SU-DHL-6 (cell line): ENCODE measurements at regions not wholly inside any gene's neighbourhood (a gene's known extent, or its start where the extent isn't known, plus 50 kb on each side); places are given as distances from the start of the nearest gene placed in this dataset.

Source experiments
- H2AFZ ChIP-seq: fragments of 200-600 bp; sonication (generic); 2 replicates; pipeline ENCODE4 v1.6.1; 2014; ENCODE audit warnings: low read depth, mild to moderate bottlenecking, moderate library complexity, mixed read lengths, antibody characterized with exemption, low read length; ENCODE audit not compliant: severe bottlenecking
- H3F3A ChIP-seq: fragments of 200-600 bp; shearing (Covaris generic); 2 replicates; pipeline ENCODE4 v1.6.0; 2016; ENCODE audit warnings: antibody characterized with exemption, mild to moderate bottlenecking; ENCODE audit not compliant: insufficient read depth
- H3K27ac ChIP-seq: fragments of 200-600 bp; sonication (generic); 2 replicates; pipeline ENCODE4 v1.5.1; 2016; ENCODE audit warnings: low read depth, mild to moderate bottlenecking, low read length, moderate library complexity, mixed read lengths
- H3K27me3 ChIP-seq: fragments of 200-600 bp; sonication (generic), shearing (Covaris generic); 2 replicates; pipeline ENCODE4 v1.6.0; 2014; ENCODE audit warnings: mild to moderate bottlenecking, low read length
- H3K36me3 ChIP-seq: fragments of 200-600 bp; sonication (generic); 2 replicates; pipeline ENCODE4 v1.6.1; 2014; ENCODE audit warnings: mild to moderate bottlenecking, low read length, mixed read lengths
- H3K4me2 ChIP-seq: fragments of 300-600, 200-600 bp; shearing (Covaris generic), sonication (generic); 2 replicates; pipeline ENCODE4 v1.6.0; 2014; ENCODE audit warnings: low read length, low read depth, mild to moderate bottlenecking; ENCODE audit not compliant: poor library complexity, severe bottlenecking
- H3K4me3 ChIP-seq: fragments of 200-600 bp; sonication (generic); 2 replicates; pipeline ENCODE4 v1.5.1; 2014; ENCODE audit warnings: antibody characterized with exemption, low read length, mild to moderate bottlenecking, mixed read lengths; ENCODE audit not compliant: insufficient read depth, poor library complexity, severe bottlenecking
- H3K79me2 ChIP-seq: fragments of 200-600 bp; sonication (generic); 2 replicates; pipeline ENCODE4 v1.6.1; 2014; ENCODE audit warnings: mild to moderate bottlenecking, low read length, moderate library complexity; ENCODE audit not compliant: insufficient read depth
- H3K9ac ChIP-seq: fragments of 200-600 bp; sonication (generic); 2 replicates; pipeline ENCODE4 v1.7.0; 2014; ENCODE audit warnings: mild to moderate bottlenecking, low read length
- H3K9me2 ChIP-seq: fragments of 200-600 bp; sonication (generic); replicated peaks from 2 replicates; pipeline ENCODE4 v1.6.1; 2014; ENCODE audit warnings: low read length; ENCODE audit not compliant: insufficient read depth
- H3K9me3 ChIP-seq: fragments of 200-600 bp; sonication (generic); 2 replicates; pipeline ENCODE4 v1.6.1; 2014; ENCODE audit warnings: low read length, mixed read lengths; ENCODE audit not compliant: insufficient read depth
- H4K20me1 ChIP-seq: fragments of 200-600 bp; sonication (generic); 2 replicates; pipeline ENCODE4 v1.6.1; 2014; ENCODE audit warnings: low read depth, mild to moderate bottlenecking, antibody characterized with exemption, low read length, moderate library complexity, mixed read lengths
- EZH2phosphoT487 ChIP-seq: fragments of 200-600 bp; sonication (generic), shearing (Covaris generic); conservative IDR thresholded peaks from 2 replicates; pipeline ENCODE4 v1.6.1; 2018; ENCODE audit warnings: mild to moderate bottlenecking, antibody characterized with exemption, low read length, moderate library complexity, mixed read lengths
- TF ChIP-seq, protein P1 (sequence below): fragments of 200-600 bp; sonication (generic); IDR thresholded peaks from one replicate; pipeline ENCODE4 v1.5.1; 2017; ENCODE audit warnings: antibody characterized with exemption, mild to moderate bottlenecking, low read length, moderate library complexity; ENCODE audit not compliant: insufficient read depth, poor library complexity, severe bottlenecking

- TF ChIP-seq, protein P1, sequence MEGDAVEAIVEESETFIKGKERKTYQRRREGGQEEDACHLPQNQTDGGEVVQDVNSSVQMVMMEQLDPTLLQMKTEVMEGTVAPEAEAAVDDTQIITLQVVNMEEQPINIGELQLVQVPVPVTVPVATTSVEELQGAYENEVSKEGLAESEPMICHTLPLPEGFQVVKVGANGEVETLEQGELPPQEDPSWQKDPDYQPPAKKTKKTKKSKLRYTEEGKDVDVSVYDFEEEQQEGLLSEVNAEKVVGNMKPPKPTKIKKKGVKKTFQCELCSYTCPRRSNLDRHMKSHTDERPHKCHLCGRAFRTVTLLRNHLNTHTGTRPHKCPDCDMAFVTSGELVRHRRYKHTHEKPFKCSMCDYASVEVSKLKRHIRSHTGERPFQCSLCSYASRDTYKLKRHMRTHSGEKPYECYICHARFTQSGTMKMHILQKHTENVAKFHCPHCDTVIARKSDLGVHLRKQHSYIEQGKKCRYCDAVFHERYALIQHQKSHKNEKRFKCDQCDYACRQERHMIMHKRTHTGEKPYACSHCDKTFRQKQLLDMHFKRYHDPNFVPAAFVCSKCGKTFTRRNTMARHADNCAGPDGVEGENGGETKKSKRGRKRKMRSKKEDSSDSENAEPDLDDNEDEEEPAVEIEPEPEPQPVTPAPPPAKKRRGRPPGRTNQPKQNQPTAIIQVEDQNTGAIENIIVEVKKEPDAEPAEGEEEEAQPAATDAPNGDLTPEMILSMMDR = no peak
- no peak for TF ChIP-seq EZH2phosphoT487
- no peaks in the 10 kb centered on the region for H3K27me3 ChIP-seq
- no peak overlapping the region for H3K4me3 ChIP-seq
- H3K9me2 ChIP-seq = no peaks in the 10 kb centered on the region
- no peak overlapping the region for H3K4me2 ChIP-seq
- H3K79me2 ChIP-seq = no peaks in the 10 kb centered on the region
- H3F3A ChIP-seq = no peaks in the 10 kb centered on the region
- no peak overlapping the region for H3K9ac ChIP-seq
- no peaks in the 10 kb centered on the region for H3K9me3 ChIP-seq
- H2AFZ ChIP-seq = no peak overlapping the region
- H3K36me3 ChIP-seq = no peaks in the 10 kb centered on the region
- H4K20me1 ChIP-seq = no peaks in the 10 kb centered on the region
- no peak overlapping the region for H3K27ac ChIP-seq
These were observed 438.0 kb upstream of the NFE2L3 start for GRCh38 chr7:25714013-25714412.

DNA sequence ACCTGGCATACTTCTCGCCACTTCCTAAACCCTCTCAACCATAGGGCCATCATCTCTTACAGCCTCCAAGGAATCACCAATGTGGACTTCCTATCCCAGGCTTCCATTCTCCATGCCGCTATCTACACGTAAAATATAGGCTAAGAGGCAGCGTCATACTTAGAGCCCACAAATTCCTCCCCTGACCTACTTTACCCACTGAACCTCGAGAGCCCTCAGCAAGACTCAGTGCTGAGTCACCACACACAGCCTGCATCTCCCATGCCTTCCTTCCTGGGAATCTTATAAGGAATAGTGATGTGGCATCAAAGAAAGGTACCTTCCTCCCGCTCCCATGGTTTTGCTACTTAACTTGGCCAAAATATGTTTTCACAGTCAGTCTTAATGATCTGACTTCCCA lies 435.6 kb upstream of the NFE2L3 start:
- no peaks in the 10 kb centered on the region for H3K9me2 ChIP-seq
- H2AFZ ChIP-seq = no peak overlapping the region
- no peaks in the 10 kb centered on the region for H3K27me3 ChIP-seq
- no peaks in the 10 kb centered on the region for H4K20me1 ChIP-seq
- H3F3A ChIP-seq = no peaks in the 10 kb centered on the region
- no peak overlapping the region for H3K4me3 ChIP-seq
- no peaks in the 10 kb centered on the region for H3K36me3 ChIP-seq
- H3K4me2 ChIP-seq = no peak overlapping the region
- H3K9me3 ChIP-seq = no peaks in the 10 kb centered on the region
- no peaks in the 10 kb centered on the region for H3K79me2 ChIP-seq
- no peak overlapping the region for H3K27ac ChIP-seq
- H3K9ac ChIP-seq = no peak overlapping the region
- TF ChIP-seq, protein P1 = no peak

GRCh38 chr7:25718596-25718995 lies 433.4 kb upstream of the NFE2L3 start:
- Histone ChIP-seq H3K27ac (no peak overlapping the region), H3K9ac (no peak overlapping the region), H4K20me1 (no peaks in the 10 kb centered on the region), H3K9me2 (no peaks in the 10 kb centered on the region), H2AFZ (no peak overlapping the region), H3K27me3 (no peaks in the 10 kb centered on the region), H3K36me3 (no peaks in the 10 kb centered on the region), H3F3A (no peaks in the 10 kb centered on the region), H3K9me3 (no peaks in the 10 kb centered on the region), H3K4me2 (no peak overlapping the region), H3K79me2 (no peaks in the 10 kb centered on the region), H3K4me3 (no peak overlapping the region)
- TF ChIP-seq, protein P1 = no peak
- no peak for TF ChIP-seq EZH2phosphoT487
